Chondrocyte (in vitro differentiated cells): ENCODE measurements at regions not wholly inside any gene's neighbourhood (a gene's known extent, or its start where the extent isn't known, plus 50 kb on each side); places are given as distances from the start of the nearest gene placed in this dataset.

Source experiments
- DNase-seq: peaks from one replicate; pipeline ENCODE4 v3.0.0; 2021; ENCODE audit warnings: mixed read lengths, low spot score
- H3K27ac Mint-ChIP-seq: one replicate; pipeline ENCODE4 v1.8.0; 2021; ENCODE audit warnings: mild to moderate bottlenecking, moderate library complexity, mixed read lengths; ENCODE audit not compliant: unreplicated experiment
- H3K27me3 Mint-ChIP-seq: 2 replicates; pipeline ENCODE4 v1.8.0; 2021; ENCODE audit warnings: low read depth, mixed read lengths
- H3K36me3 Mint-ChIP-seq: 2 replicates; pipeline ENCODE4 v1.8.0; 2021; ENCODE audit warnings: low read depth, mixed read lengths
- H3K4me1 Mint-ChIP-seq: 2 replicates; pipeline ENCODE4 v1.8.0; 2021; ENCODE audit warnings: low read depth, mild to moderate bottlenecking, mixed read lengths
- H3K4me3 Mint-ChIP-seq: one replicate; pipeline ENCODE4 v1.8.0; 2021; ENCODE audit warnings: mild to moderate bottlenecking, moderate library complexity, mixed read lengths; ENCODE audit not compliant: unreplicated experiment
- H3K9me3 Mint-ChIP-seq: 2 replicates; pipeline ENCODE4 v1.8.0; 2021; ENCODE audit warnings: low read depth, mixed read lengths
- TF ChIP-seq, protein P1 (sequence below): fragments of 200-600 bp; sonication (generic); IDR thresholded peaks from 2 replicates; pipeline ENCODE4 v1.5.0; 2021; ENCODE audit warnings: antibody characterized with exemption, mild to moderate bottlenecking, moderate library complexity

DNA sequence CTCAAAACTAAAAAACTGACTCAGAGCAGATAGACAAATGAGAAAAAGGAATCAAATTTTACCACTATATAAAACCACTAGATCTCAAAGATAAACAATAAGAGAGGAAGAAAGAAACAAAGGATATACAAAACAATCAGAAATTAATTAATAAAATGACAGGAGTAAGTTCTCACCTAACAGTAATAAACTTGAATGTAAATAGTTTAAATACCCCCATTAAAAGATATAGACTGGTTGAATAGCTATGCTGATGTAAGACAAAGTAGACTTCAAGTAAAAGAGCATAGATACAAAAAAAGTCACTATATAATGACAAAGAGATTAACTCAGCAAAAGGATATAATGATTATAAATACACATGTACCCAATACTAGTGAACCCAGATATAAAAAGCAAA is 72.3 kb upstream of the GNAZ start:
- no peak overlapping the region for H3K4me3 Mint-ChIP-seq
- peaks cover 37% of the 10 kb centered on the region for H3K9me3 Mint-ChIP-seq
- TF ChIP-seq, protein P1, sequence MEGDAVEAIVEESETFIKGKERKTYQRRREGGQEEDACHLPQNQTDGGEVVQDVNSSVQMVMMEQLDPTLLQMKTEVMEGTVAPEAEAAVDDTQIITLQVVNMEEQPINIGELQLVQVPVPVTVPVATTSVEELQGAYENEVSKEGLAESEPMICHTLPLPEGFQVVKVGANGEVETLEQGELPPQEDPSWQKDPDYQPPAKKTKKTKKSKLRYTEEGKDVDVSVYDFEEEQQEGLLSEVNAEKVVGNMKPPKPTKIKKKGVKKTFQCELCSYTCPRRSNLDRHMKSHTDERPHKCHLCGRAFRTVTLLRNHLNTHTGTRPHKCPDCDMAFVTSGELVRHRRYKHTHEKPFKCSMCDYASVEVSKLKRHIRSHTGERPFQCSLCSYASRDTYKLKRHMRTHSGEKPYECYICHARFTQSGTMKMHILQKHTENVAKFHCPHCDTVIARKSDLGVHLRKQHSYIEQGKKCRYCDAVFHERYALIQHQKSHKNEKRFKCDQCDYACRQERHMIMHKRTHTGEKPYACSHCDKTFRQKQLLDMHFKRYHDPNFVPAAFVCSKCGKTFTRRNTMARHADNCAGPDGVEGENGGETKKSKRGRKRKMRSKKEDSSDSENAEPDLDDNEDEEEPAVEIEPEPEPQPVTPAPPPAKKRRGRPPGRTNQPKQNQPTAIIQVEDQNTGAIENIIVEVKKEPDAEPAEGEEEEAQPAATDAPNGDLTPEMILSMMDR: no peak
- no peak for DNase-seq
- peaks cover 8% of the 10 kb centered on the region for H3K36me3 Mint-ChIP-seq
- no peak overlapping the region for H3K27ac Mint-ChIP-seq
- H3K27me3 Mint-ChIP-seq: peaks cover 24% of the 10 kb centered on the region
- H3K4me1 Mint-ChIP-seq: no peaks in the 10 kb centered on the region

DNA sequence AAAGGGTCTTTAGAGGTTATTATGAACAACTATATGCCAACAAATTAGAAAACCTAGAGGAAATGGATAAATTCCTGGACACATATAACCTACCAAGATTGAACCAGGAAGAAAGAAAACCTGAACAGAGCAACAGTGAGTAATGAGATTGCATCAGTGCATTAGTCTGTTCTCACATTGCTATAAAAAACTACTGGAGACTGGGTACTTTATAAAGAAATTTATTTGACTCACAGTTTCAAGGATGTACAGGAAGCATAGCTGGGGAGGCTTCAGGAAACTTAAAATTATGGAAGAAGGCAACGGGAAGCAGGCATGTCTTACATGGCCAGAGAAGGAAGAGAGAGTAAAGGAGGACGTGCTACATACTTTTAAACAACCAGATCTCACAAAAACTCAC is 70.8 kb upstream of the GNAZ start:
- no peak overlapping the region for H3K4me3 Mint-ChIP-seq
- H3K27me3 Mint-ChIP-seq: peaks cover 25% of the 10 kb centered on the region
- TF ChIP-seq, protein P1: no peak
- no peak for DNase-seq
- H3K9me3 Mint-ChIP-seq: peaks cover 37% of the 10 kb centered on the region
- no peaks in the 10 kb centered on the region for H3K4me1 Mint-ChIP-seq
- H3K36me3 Mint-ChIP-seq: peaks cover 8% of the 10 kb centered on the region
- no peak overlapping the region for H3K27ac Mint-ChIP-seq

DNA sequence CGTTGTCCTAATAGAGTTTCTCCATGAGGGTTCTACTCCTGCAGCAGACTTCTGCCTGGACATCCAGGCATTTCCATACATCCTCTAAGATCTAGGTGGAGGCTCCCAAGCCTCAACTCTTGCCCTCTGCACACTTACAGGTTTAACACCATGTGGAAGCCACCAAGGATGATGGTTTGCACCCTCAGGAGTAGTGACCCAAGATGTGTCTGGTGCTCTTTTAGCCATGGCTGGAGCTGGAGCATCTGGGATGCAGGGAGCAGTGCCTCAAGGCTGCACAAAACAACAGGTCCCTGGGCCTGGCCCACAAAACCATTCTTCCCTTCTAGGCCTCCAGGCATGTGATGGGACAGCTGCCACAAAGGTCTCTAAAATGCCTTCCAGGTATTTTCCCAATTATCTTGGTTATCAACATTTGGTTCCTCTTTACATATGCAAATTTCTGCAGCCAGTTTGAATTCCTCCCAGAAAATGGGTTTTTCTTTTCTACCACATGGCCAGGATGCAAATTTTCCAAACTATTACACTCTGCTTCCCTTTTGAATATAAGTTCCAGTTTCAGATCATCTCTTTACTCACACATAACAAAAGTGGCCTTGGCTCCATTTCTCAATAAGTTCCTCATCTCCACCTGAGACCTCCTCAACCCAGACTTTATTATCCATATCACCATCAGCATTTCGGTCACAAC is 69.5 kb upstream of the GNAZ start:
- DNase-seq: no peak
- Mint-ChIP-seq H3K4me3 (no peak overlapping the region), H3K27ac (no peak overlapping the region), H3K36me3 (peaks cover 8% of the 10 kb centered on the region), H3K4me1 (no peaks in the 10 kb centered on the region), H3K27me3 (peaks cover 30% of the 10 kb centered on the region), H3K9me3 (peaks cover 36% of the 10 kb centered on the region)
- TF ChIP-seq, protein P1: no peak

DNA sequence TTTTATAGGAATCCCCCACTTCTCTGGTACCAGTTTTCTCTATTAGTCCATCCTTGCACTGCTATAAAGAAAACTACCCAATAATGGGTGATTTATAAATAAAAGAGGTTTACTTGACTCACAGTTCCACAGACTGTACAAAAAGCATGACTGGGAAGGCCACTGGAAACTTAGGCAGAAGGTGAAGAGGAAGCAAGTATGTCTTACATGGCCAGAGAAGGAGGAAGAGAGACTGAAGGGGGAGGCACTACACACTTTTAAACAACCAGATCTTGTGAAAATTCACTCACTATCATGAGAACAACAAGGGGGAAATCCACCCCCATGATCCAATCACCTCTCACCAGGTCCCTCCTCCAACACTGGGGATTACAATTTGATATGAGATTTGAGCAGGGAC is 68.9 kb upstream of the GNAZ start:
- H3K9me3 Mint-ChIP-seq: peaks cover 31% of the 10 kb centered on the region
- peaks cover 8% of the 10 kb centered on the region for H3K36me3 Mint-ChIP-seq
- TF ChIP-seq, protein P1: no peak
- H3K27ac Mint-ChIP-seq: no peak overlapping the region
- H3K4me3 Mint-ChIP-seq: no peak overlapping the region
- DNase-seq: no peak
- no peaks in the 10 kb centered on the region for H3K4me1 Mint-ChIP-seq
- peaks cover 27% of the 10 kb centered on the region for H3K27me3 Mint-ChIP-seq

DNA sequence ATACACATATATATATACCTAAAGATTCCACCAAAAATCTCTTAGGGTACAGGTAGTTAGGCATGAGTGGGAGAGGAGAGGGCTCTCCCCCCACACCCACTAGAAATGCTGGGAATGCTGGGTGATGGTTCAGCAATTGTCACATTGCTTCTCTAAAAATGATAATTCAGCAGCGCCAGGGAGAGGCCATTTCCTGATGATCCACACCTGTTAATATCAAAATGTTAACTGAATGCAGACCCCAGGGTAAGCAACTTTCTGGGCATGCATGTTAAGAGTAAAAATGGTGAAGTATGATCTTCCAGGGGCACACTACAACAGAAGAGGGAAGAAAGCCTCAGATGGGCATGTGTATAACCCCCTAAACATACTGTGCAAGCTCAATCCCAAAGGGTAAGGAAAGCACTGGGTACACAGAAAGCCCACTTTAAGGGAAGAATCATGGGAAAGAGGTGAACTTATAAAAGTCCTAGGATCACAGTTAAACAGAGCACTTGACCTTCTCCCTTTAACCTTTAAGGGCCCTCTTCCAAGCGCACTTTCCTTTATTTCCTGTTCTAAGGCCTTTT is 67.6 kb upstream of the GNAZ start:
- Mint-ChIP-seq H3K27ac (no peak overlapping the region), H3K27me3 (peaks cover 32% of the 10 kb centered on the region), H3K36me3 (peaks cover 4% of the 10 kb centered on the region), H3K9me3 (peaks cover 19% of the 10 kb centered on the region), H3K4me1 (no peaks in the 10 kb centered on the region), H3K4me3 (no peak overlapping the region)
- TF ChIP-seq, protein P1: no peak
- DNase-seq: no peak
